ENCODE measurements at regions not wholly inside any gene's neighbourhood (a gene's known extent, or its start where the extent isn't known, plus 50 kb on each side); places are given as distances from the start of the nearest gene placed in this dataset.
A peak's percentile ranks its signal among the peaks of the same experiment; 100 is the strongest.

DNA sequence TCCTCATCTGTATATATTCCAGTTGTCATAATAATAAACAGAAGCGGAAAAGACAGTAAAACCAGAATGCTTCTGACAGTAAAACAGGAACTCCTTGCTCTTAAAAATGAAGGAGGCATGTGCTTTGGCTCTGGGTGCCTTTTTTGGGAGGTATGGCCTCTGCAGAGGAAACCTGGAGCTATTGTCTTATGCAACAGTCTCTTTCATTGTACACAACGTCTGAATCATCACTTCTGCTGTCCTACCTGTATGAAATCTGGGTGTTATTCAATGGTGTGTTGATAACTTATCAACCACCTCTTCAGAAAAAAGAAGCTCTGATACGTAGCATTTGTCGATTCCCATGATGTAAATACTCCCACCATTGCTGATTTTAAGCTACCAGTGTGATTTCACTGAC is 64.8 kb downstream of the CDCA7 start:
- no peak for DNase-seq (ENCODE audit: low read depth)

DNA sequence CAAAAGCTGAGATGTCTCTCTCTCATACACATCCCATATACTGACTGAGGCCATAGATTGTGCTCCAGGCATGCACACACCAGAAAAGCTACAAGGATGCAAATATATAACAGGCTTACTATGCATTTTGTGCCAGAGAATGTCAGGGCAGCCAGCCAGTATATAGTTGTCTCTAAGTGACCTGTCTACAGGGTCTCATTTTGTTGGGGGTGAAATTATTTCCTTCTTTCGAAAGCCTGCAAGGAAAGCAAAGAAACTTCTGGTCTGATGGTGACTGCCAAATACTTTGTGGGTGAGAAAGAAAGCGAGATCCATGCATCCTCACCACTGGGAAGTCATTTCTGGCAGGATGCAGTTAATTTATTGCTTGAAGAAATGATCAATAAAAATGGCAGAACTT is 70.2 kb downstream of the CDCA7 start:
- no peak for DNase-seq (ENCODE audit: low read depth)

- DNase-seq (ENCODE audit: low read depth) = no peak
Observed at GRCh38 chr2:173427887-173428668, 73.4 kb downstream of the CDCA7 start.

DNA sequence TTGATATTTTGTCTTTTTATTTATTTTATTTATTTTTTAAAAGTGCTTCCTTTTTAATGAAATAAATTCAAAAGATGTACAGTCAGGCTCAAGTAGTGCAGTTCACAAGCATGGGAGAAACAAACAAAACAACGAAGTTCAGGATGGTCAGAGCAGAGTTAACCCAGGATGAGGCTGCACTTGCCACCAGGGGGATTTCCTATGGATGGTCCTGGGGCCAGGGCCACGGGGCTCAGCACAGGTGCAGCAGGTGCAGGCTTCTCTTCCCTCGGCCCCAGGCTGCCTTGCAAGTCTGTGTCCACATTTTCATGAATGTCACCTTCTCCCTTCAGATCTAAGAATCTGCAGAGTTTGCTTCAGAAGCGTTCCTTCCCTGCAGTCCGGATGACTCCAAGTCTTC is 76.5 kb downstream of the CDCA7 start:
- DNase-seq (ENCODE audit: low read depth) = no peak

DNA sequence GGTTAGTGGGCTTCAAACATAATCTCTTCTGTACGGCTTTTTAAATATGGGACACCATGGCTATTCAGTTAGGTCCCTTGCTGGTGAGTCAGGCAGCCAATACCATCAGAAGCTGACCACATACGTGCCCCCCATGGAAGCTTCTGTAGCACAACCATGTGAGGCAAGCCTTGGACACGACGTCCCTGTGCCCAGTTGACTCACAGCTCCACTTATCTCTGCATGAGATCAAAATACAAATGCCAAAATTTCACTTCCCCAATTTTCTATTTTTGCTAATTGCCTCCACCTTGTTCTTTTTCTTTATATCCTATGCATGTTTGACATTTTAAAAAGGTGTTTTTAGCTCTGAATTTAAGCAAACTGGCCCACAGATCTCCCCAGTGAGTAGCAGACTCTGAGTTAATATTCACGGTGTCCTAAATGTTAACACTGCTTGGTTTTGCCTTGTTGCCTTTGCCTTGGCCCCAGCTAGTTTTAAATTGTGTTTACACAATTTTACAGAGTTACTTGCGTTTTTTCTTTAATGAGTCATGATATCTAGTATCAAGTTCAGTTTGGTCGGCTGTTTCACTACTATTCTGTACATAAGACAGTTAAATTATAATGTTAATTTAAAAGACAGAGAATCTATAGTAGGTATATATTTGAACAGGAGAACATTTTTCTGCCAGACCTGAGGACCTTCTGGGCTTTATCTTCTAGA is 77.5 kb downstream of the CDCA7 start:
- no peak for DNase-seq (ENCODE audit: low read depth)

- DNase-seq (ENCODE audit: low read depth) = no peak
Observed at GRCh38 chr2:173434762-173435569, 80.3 kb downstream of the CDCA7 start.

GRCh38 chr2:173435574-173435973 is 80.9 kb downstream of the CDCA7 start:
- no peak for DNase-seq (ENCODE audit: low read depth)

DNA sequence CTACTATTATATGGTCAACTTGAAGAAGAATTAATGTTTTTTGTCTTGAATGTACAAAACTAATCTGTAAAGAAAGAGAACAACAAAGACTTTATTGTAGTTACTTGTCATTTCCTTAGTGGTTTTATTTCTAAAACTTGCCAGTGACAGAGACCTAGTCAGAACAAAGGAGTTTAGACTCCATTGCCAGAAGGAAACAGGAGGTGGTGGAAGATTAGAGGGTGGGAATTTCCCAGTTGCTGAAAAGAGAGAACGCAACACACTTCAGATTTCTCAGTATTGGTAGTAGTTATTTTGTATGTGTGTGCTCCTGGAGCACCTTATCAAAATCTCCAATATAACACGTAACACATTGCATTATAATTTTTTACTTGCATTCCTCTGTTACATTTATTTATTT is 81.4 kb downstream of the CDCA7 start:
- DNase-seq (ENCODE audit: low read depth) = no peak

DNA sequence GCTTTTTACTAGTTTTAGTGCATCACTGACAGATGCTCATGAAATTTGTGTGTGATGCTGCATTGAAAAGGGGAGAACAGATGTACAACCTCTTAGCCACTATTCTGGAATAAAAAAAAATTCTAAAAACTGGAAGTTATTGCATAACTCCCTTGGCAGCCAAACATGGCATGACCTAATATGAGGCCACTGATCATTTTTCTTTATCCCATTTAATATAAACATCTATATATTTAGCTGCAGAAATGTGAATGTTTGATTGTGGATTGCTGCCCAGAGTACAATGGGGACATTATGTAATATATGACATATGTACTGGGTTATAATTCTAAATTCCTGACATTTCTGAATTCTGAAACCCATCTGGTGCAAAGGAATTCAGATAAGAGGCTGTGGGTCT is 86.5 kb downstream of the CDCA7 start:
- no peak for DNase-seq (ENCODE audit: low read depth)

- no peak for DNase-seq (ENCODE audit: low read depth)
Observed at GRCh38 chr2:173442542-173442941, 87.9 kb downstream of the CDCA7 start.

GRCh38 chr2:173446722-173447121 is 92.0 kb downstream of the CDCA7 start:
- no peak for DNase-seq (ENCODE audit: low read depth)

DNA sequence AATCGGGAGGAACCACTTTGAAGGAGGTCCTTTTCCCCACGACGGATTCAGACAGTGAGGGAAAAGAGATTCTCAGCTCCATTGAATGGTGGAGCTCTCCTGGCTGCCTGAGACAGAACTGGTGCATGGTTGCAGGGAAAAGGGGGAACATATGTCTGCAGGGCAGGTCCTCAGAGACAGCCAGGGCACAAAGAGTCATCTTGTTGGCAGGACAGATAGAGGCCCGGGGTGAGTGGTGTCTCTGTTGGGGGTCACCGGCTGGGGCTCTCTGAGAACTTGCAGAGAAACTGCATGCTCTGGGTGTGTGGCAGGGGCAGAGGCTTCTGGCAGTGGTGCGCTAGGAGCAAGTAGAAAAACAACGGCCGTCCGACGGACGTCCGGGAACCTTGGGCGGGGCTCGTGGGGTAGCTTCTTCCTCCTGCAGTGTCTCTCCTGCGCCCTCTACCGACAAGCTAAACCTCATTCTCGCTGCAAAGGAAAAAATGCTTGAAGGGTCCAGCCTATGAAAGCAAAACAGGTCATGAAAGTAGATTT is 94.3 kb downstream of the CDCA7 start:
- DNase-seq (ENCODE audit: low read depth) = peak; percentile 13

DNA sequence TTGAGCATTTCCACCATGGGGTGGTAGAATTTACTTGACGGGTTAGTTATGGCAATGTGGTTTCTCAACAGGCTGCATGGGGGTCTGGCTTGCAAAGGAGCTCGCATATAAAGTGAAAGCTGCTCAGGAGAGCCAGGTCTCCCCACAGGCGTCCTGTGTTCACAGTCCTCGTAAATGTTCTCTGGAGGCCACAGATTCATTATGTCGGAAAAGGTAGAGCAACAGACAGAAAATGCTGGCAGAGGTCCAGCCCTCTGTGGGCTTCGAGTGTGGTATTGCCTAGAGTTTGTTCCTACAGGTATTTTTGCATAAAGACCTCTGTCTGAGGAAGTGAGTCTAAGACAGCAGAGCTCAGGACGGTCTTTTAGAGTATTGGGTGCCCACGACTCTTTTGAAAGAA is 96.4 kb downstream of the CDCA7 start:
- no peak for DNase-seq (ENCODE audit: low read depth)

GRCh38 chr2:173451941-173452340 is 97.3 kb downstream of the CDCA7 start:
- DNase-seq (ENCODE audit: low read depth) = no peak

DNA sequence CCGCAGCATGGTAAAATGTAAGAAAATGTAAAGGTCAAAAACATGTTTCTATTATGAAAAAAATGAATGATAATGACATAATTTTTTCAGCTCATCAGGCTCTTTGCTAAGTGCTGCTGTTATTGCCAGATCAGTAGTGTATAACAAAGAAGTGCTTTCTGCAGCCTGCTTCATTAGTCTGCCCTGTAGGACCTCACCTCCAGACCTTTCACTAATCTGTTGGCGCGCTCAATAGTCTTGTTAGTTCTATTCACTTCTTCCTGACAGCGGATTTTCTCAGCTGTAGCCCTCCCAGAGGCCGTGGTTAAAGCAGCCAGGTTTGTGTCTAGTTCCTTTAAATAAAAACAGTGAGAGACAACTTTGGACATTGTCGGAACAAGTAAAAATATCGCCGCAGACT is 97.7 kb downstream of the CDCA7 start:
- DNase-seq (ENCODE audit: low read depth) = no peak

DNA sequence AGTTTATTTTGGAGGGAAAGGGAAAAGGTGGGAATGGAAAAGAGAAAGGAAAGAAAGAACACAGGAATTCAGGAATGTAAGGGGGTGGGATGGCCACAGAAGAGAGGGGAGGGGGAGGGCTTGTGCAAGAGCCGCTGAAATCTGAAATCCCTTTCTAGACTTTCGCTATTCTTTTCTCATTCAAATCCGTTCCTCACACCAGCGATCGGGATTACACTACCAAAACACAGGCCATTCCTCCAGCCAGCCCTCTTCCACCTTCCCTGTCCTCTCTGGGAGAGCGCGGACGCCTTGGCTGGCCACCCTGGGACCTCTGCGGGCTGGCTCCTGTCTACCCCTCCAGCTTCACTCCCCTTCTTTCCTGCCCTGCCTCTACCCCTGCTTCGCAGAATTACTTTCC is 102.3 kb downstream of the CDCA7 start:
- no peak for DNase-seq (ENCODE audit: low read depth)

- no peak for DNase-seq (ENCODE audit: low read depth)
Observed at GRCh38 chr2:173457366-173457765, 102.7 kb downstream of the CDCA7 start.

DNA sequence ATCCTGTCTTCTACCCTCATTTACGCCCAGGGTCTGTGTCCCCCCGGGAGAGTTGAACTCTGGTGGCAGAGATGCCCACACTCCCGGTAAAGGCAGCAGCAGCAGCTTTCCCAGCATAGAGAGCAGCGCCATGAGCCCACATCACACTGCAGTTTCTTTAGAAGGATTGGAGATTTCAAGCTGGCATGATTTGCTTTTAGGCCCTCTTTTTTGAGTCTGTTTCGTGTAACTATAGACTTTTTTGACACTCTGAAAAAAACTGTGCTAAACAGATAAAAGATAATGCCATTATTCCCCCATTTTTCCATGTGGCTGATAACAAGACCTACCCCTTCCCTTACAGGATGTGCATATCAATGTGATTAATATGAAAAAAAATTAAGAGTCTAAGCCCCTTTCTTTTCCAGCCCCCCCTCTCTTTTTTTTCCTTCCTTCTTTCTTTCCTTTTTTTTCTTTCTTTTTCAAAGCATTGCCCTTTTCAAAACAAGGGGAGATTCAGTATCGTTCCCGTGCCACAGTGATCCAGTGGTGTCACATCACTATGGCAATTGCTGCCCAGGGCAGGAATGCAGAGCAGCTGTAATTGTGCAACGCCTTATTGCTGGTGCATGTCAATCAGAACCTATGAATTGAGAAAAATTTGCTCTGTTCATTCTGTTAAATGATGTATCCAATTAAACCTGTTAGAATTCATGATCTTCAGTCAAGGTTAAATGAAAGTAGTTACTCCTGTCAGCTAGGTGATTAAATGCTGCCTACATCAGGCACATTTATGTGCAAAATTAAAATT is 104.5 kb downstream of the CDCA7 start:
- DNase-seq (ENCODE audit: low read depth) = no peak

- DNase-seq (ENCODE audit: low read depth) = no peak
Observed at GRCh38 chr2:173462892-173463840, 108.5 kb downstream of the CDCA7 start.

GRCh38 chr2:173463846-173464245 is 109.2 kb downstream of the CDCA7 start:
- no peak for DNase-seq (ENCODE audit: low read depth)

DNA sequence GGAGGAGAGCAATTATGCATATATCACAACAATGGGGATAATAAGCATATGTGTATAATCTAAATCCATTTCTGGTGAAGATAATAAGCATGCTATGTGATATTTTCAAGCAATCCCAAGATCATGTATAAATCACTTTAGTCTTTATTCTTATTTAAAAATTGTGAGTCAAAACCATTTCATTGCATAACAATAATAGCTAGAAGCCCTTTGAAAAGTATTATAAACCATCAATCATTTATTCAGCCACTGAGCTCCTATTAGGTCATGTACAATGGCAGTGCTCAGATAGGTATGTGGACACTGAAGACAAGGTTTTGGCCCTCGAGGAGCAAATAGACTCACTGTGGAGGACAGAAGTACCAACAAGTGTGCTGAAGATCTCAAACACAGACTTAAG is 113.1 kb downstream of the CDCA7 start:
- no peak for DNase-seq (ENCODE audit: low read depth)

Measured in stimulated activated CD4-positive, alpha-beta T cell treated with anti-CD3 and anti-CD28 coated beads, Interleukin-2, amount 100 ng/mL, for 4 hours (primary cell).